T-helper 1 cell treated with Interleukin-12 subunit alpha and Interleukin-12 subunit beta and Interleukin-4 antibody, amounts not matched to agents 30 μg/mL and 1 μg/mL, for 36 hours (primary cell): ENCODE measurements at regions not wholly inside any gene's neighbourhood (a gene's known extent, or its start where the extent isn't known, plus 50 kb on each side); places are given as distances from the start of the nearest gene placed in this dataset.

Experiments used
- H3K27ac Mint-ChIP-seq: one replicate; pipeline ENCODE4 v1.8.0; 2021; ENCODE audit warnings: mild to moderate bottlenecking, mixed read lengths
- H3K27me3 Mint-ChIP-seq: one replicate; pipeline ENCODE4 v1.8.0; 2021; ENCODE audit warnings: low read depth, mixed read lengths
- H3K36me3 Mint-ChIP-seq: one replicate; pipeline ENCODE4 v1.8.0; 2021; ENCODE audit warnings: low read depth, mixed read lengths
- H3K4me1 Mint-ChIP-seq: one replicate; pipeline ENCODE4 v1.8.0; 2021; ENCODE audit warnings: low read depth, mixed read lengths
- H3K4me3 Mint-ChIP-seq: one replicate; pipeline ENCODE4 v1.8.0; 2021; ENCODE audit warnings: mild to moderate bottlenecking, moderate library complexity, mixed read lengths
- H3K9me3 Mint-ChIP-seq: one replicate; pipeline ENCODE4 v1.8.0; 2021; ENCODE audit warnings: mixed read lengths

GRCh38 chr5:90000351-90000750, 409.2 kb downstream of the CETN3 start:
- Mint-ChIP-seq H3K36me3 (no peaks in the 10 kb centered on the region), H3K4me1 (no peaks in the 10 kb centered on the region), H3K27me3 (no peaks in the 10 kb centered on the region), H3K4me3 (no peak overlapping the region), H3K9me3 (peaks cover 4% of the 10 kb centered on the region), H3K27ac (no peak overlapping the region)

DNA sequence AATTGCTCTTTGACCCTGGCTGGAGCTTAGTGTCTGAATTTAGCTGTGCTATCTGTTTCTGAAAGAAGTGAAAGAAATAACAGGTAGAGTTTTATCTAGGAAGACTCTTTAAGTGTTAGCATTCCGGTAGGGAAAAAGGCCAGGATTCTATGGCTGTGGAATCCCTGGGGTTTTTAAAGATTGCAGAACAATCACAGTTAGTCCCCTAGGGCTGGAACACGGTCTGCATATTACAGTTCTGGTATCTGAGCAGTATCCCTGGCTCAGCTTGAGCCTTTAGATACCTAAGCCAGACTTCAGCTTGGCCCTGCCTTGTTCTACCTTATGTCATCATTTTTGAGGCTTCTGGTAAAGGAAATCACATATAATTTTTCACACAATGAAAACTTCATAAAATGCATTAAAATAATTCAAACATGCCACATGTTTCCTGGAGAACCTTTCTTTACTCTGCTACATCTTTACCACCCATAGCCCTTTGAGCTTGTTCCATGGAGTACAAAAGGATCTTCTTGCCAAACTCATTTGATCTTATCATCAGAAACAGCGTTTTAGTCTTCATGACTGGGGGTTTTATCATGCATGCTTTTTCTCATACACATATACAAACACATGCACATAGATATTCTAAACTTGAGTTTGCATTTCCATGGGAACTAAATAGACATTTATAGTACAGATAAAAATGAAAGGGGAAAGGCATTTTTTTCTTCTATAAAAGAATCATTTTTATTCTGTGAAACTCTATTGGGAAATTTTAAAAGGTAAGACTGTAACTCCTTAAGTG, 410.8 kb downstream of the CETN3 start:
- Mint-ChIP-seq H3K9me3 (peaks cover 4% of the 10 kb centered on the region), H3K27ac (no peak overlapping the region), H3K27me3 (no peaks in the 10 kb centered on the region), H3K4me3 (no peak overlapping the region), H3K4me1 (no peaks in the 10 kb centered on the region), H3K36me3 (no peaks in the 10 kb centered on the region)

DNA sequence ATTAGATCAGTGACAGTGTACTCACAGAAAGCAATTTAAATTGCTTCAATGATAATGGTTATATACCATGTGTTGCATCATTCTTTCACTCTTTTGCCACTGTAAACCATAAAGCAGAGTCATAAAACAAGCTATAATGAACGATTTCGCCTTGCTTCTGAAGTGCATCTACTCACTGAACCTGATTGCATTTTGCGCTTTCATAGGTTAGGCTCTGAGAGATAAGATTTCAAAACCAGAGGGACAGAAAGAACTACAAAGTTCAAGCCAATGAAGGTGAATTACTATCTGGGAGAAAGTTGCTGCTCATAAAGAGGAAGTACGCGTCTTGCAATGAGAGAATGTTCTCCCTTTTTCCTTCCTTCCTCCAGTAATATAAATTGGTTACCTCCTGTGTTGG, 412.7 kb downstream of the CETN3 start:
- no peaks in the 10 kb centered on the region for H3K9me3 Mint-ChIP-seq
- H3K27ac Mint-ChIP-seq: no peak overlapping the region
- no peak overlapping the region for H3K4me3 Mint-ChIP-seq
- H3K36me3 Mint-ChIP-seq: no peaks in the 10 kb centered on the region
- no peaks in the 10 kb centered on the region for H3K4me1 Mint-ChIP-seq
- H3K27me3 Mint-ChIP-seq: no peaks in the 10 kb centered on the region

- no peaks in the 10 kb centered on the region for H3K9me3 Mint-ChIP-seq
- H3K27ac Mint-ChIP-seq: no peak overlapping the region
- H3K4me1 Mint-ChIP-seq: no peaks in the 10 kb centered on the region
- H3K36me3 Mint-ChIP-seq: no peaks in the 10 kb centered on the region
- H3K27me3 Mint-ChIP-seq: no peaks in the 10 kb centered on the region
- H3K4me3 Mint-ChIP-seq: no peak overlapping the region
These were observed 413.2 kb downstream of the CETN3 start for GRCh38 chr5:89996335-89996734.

GRCh38 chr5:89994266-89994665, 415.3 kb downstream of the CETN3 start:
- H3K4me1 Mint-ChIP-seq: no peaks in the 10 kb centered on the region
- no peaks in the 10 kb centered on the region for H3K36me3 Mint-ChIP-seq
- H3K27me3 Mint-ChIP-seq: no peaks in the 10 kb centered on the region
- no peak overlapping the region for H3K4me3 Mint-ChIP-seq
- no peaks in the 10 kb centered on the region for H3K9me3 Mint-ChIP-seq
- H3K27ac Mint-ChIP-seq: no peak overlapping the region

DNA sequence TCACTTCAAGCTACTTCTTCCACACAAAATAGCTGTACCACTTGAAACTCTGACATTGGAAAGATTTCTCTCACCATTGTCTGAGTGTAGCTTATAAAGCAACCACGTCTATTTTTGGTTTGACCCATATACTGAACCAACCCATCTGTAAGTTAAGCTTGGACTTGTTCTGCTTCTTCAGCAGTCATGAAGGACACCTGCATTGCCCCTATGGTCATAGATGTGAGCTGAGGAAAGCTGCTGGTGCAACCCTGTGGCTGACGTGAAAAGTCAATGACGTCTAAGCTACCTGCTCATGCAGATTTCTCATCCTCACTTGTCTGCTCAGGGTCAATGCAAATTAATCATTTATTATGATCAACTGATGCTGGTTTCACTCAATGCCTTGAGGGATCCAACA, 417.4 kb downstream of the CETN3 start:
- no peaks in the 10 kb centered on the region for H3K9me3 Mint-ChIP-seq
- no peak overlapping the region for H3K27ac Mint-ChIP-seq
- no peak overlapping the region for H3K4me3 Mint-ChIP-seq
- H3K27me3 Mint-ChIP-seq: no peaks in the 10 kb centered on the region
- H3K4me1 Mint-ChIP-seq: no peaks in the 10 kb centered on the region
- H3K36me3 Mint-ChIP-seq: no peaks in the 10 kb centered on the region

DNA sequence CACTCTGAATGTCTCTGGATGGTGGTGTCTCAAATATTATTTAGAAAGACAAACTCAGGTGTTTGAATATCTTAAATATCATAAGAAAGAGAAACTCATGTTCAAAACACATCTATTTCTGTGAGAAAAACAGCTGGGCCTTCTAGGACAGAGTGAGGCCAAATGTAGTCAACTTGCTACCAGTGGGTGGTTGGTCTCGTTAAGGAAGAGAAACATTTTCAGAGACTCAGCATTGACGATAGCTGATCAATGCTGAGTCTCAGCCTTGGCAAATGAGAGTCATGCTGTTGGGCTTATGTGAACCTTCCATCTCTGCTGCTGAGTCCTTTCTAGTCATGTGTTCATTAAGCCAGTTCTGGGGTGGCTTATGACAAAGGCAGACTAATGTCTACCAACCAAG, 418.0 kb downstream of the CETN3 start:
- Mint-ChIP-seq H3K36me3 (no peaks in the 10 kb centered on the region), H3K9me3 (no peaks in the 10 kb centered on the region), H3K27ac (no peak overlapping the region), H3K27me3 (no peaks in the 10 kb centered on the region), H3K4me3 (no peak overlapping the region), H3K4me1 (no peaks in the 10 kb centered on the region)

DNA sequence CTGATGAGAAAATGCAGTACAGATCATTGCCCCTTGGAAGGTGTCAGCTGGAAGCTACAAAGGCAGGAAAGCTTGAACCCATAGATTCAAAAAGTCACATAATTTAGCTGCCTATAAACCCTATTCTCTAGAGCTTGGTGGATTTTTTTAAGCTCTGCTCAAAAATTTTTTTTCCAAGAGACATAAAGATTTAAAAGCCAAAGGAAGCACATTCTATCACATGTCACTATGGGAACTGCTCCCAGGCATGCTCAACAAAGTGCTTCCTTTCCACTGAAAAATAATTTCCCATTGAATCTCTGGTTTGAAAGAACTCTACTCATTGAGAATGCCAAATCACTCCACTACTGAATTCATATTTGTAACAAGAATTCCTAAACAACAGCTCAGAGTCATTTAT, 419.8 kb downstream of the CETN3 start:
- H3K27me3 Mint-ChIP-seq: no peaks in the 10 kb centered on the region
- no peaks in the 10 kb centered on the region for H3K36me3 Mint-ChIP-seq
- H3K4me1 Mint-ChIP-seq: no peaks in the 10 kb centered on the region
- no peaks in the 10 kb centered on the region for H3K9me3 Mint-ChIP-seq
- no peak overlapping the region for H3K4me3 Mint-ChIP-seq
- H3K27ac Mint-ChIP-seq: no peak overlapping the region

DNA sequence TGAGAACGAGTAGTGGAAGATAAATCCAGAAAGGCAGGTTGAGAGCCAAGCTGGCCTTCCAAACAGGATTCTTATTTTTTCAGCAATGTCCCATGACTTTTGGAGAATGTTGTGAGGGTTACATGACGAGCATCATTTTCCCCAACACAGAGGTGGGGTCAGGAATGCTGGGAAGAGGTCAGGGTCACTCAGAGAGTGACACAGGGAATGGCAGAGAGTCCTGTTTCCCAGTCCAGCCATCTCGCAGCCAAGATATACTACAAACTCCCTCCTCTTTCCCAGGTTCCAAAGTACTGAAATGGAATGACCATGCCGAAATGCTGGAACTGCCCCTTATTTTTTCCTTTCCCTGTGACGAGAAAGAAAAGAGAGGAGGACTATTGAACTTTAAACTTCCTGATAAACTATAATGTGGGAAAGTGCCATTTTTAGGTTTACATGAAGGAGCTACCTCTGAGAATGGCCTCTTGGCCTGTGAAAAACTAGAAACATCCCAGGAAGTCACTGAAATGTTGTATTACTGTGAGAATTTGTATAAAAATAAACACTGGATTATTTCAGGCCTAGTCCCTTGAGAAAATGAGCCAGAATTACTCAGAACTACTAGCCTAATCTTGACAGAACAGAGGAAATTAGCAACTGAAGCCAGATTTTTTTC, 420.4 kb downstream of the CETN3 start:
- no peak overlapping the region for H3K4me3 Mint-ChIP-seq
- no peaks in the 10 kb centered on the region for H3K9me3 Mint-ChIP-seq
- H3K27ac Mint-ChIP-seq: no peak overlapping the region
- no peaks in the 10 kb centered on the region for H3K4me1 Mint-ChIP-seq
- no peaks in the 10 kb centered on the region for H3K27me3 Mint-ChIP-seq
- no peaks in the 10 kb centered on the region for H3K36me3 Mint-ChIP-seq

- Mint-ChIP-seq H3K27me3 (no peaks in the 10 kb centered on the region), H3K4me1 (no peaks in the 10 kb centered on the region), H3K9me3 (no peaks in the 10 kb centered on the region), H3K36me3 (no peaks in the 10 kb centered on the region), H3K27ac (no peak overlapping the region), H3K4me3 (no peak overlapping the region)
These were observed 421.3 kb downstream of the CETN3 start for GRCh38 chr5:89988129-89988810.

- H3K9me3 Mint-ChIP-seq: no peaks in the 10 kb centered on the region
- H3K36me3 Mint-ChIP-seq: no peaks in the 10 kb centered on the region
- no peak overlapping the region for H3K4me3 Mint-ChIP-seq
- no peaks in the 10 kb centered on the region for H3K4me1 Mint-ChIP-seq
- H3K27ac Mint-ChIP-seq: no peak overlapping the region
- no peaks in the 10 kb centered on the region for H3K27me3 Mint-ChIP-seq
These were observed 426.3 kb downstream of the CETN3 start for GRCh38 chr5:89983216-89983615.

GRCh38 chr5:89981878-89982773, 427.4 kb downstream of the CETN3 start:
- Mint-ChIP-seq H3K4me1 (no peaks in the 10 kb centered on the region), H3K4me3 (no peak overlapping the region), H3K9me3 (no peaks in the 10 kb centered on the region), H3K36me3 (no peaks in the 10 kb centered on the region), H3K27me3 (no peaks in the 10 kb centered on the region), H3K27ac (no peak overlapping the region)

DNA sequence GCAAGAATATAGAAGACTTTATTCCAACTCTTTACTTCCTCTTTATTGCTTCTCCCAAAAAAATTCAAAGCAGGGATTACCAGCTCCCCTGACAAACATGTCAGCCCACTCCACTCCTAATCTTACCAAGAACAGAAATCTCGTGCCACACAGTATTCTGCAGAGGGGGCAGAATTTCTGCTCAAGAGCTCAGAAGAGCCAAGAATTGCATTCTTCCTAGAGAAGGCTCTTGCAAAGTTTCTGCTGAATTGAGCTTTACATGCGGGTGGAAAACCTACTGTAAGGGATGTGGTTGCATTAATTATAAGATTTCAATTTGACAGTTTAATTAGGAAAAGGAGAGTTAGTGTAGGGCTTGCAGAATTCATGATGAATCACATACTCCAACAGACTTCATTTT, 428.5 kb downstream of the CETN3 start:
- Mint-ChIP-seq H3K4me1 (no peaks in the 10 kb centered on the region), H3K9me3 (no peaks in the 10 kb centered on the region), H3K27ac (no peak overlapping the region), H3K27me3 (no peaks in the 10 kb centered on the region), H3K4me3 (no peak overlapping the region), H3K36me3 (no peaks in the 10 kb centered on the region)

- no peaks in the 10 kb centered on the region for H3K36me3 Mint-ChIP-seq
- no peaks in the 10 kb centered on the region for H3K27me3 Mint-ChIP-seq
- no peak overlapping the region for H3K4me3 Mint-ChIP-seq
- H3K4me1 Mint-ChIP-seq: no peaks in the 10 kb centered on the region
- H3K27ac Mint-ChIP-seq: no peak overlapping the region
- no peaks in the 10 kb centered on the region for H3K9me3 Mint-ChIP-seq
These were observed 436.0 kb downstream of the CETN3 start for GRCh38 chr5:89973516-89973915.
